ELR (cell line): ENCODE measurements at regions not wholly inside any gene's neighbourhood (a gene's known extent, or its start where the extent isn't known, plus 50 kb on each side); places are given as distances from the start of the nearest gene placed in this dataset.
"Not testable (repeated sequence)": the region's sequence is repeated elsewhere in the genome, so short reads cannot be mapped to it uniquely, and the experiment has no call there.

Experiments
- DNase-seq: peaks from one replicate; pipeline ENCODE4 v3.0.0-alpha.2; 2015; ENCODE audit warnings: low read depth

DNA sequence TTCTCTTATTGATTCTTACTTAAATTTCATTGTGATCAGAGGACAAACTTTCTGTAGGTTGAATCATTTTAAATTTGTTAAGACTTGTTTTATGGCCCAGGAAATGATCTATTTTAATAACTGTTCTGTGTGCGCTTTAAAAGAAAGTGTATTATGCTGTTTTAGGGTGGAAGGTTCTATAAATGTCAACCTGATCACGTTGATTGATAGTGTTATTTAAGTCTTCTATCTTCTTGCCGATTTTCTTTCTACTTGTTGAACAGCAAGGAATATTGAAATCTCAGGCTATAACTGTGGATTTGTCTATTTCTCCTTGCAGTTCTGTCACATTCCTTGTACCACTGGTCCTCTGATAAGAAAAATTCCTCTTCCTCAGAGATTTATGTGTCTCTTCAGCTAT, 112.7 kb downstream of the TANC2 start:
- DNase-seq, result no peak

- peak; percentile 60 for DNase-seq
These were observed 116.3 kb downstream of the TANC2 start for GRCh38 chr17:63082273-63082861.

- DNase-seq, result peak; percentile 62
These were observed 116.9 kb downstream of the TANC2 start for GRCh38 chr17:63082952-63083351.

- no peak for DNase-seq
These were observed 120.6 kb downstream of the TANC2 start for GRCh38 chr17:63086483-63087185.

GRCh38 chr17:63090358-63091114, 124.5 kb downstream of the TANC2 start:
- not testable (repeated sequence) for DNase-seq

DNA sequence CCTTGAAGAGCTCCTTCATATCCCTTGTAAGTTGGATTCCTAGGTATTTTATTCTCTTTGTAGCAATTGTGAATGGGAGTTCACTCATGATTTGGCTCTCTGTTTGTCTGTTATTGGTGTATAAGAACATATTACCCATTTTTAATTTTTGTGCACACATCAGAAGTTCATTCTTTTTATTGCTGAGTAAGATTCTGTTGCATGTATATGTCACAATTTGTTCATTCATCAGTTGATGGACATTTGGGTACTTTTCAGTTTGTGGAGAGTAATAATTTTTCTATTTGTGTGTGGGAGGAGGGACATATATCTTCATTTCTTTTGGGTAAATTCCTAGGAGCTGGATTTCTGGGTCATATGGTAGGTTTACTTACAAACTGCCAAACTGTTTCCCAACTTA, 125.9 kb downstream of the TANC2 start:
- DNase-seq, result not testable (repeated sequence)

DNA sequence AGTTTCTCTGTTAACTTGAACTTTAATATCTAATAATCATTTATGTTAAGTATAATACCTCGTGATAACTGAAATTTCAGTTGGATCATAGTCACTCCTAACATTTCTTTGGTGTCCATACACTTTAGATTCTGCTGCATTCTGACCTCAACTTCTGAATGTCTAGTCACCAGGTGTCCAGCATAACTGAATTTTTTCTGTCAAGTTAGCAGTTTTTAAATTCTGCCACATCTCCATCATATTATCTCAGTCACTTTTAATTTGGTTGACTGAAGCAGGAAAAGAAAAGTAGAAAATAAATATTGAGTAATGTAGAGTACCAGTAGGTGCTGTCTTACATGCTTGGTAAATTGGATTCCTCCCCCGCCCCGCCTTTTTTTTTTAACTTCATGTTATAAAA, 128.6 kb downstream of the TANC2 start:
- no peak for DNase-seq

GRCh38 chr17:63095459-63095858, 129.4 kb downstream of the TANC2 start:
- DNase-seq, result no peak

GRCh38 chr17:63095879-63096278, 129.8 kb downstream of the TANC2 start:
- no peak for DNase-seq

- DNase-seq, result peak; percentile 19
These were observed 130.4 kb downstream of the TANC2 start for GRCh38 chr17:63096426-63096825.

- no peak for DNase-seq
These were observed 133.4 kb downstream of the TANC2 start for GRCh38 chr17:63099425-63099824.

DNA sequence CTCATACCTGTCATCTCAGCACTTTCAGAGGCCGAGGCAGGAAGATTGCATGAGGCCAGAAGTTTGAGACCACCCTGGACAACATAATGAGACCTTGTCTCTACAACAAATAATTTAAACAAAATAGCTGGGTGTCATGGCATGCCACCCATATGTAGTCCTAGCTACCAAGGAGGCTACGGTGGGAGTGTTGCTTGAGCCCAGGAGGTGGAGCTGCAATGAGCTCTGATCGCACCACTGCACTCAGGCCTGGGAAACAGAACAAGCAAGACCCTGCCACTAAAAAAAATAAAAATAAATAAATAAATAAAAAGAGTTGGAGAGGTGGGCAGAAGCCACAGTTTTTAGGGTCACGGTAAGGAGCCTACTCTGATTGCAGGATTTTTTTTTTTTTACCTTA, 136.0 kb downstream of the TANC2 start:
- no peak for DNase-seq

DNA sequence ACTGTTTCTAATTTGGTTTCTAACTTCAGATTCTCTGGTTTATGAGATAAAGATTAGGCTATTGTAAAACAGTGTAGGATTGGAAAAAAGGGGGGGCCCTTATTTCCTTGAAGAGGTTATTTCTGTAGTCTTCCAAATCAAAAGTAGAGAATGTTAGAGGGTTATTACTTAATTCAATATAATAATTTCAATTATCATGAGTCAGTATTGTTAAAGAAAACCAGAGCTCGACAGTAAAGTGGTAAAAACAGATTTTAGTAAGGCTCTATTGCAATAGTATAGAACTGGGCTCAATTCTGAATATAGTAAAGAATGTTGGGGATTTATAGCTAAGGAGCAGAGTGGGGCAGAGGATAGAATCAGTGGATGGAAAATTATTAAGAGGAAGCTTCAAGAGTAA, 140.0 kb downstream of the TANC2 start:
- no peak for DNase-seq

DNA sequence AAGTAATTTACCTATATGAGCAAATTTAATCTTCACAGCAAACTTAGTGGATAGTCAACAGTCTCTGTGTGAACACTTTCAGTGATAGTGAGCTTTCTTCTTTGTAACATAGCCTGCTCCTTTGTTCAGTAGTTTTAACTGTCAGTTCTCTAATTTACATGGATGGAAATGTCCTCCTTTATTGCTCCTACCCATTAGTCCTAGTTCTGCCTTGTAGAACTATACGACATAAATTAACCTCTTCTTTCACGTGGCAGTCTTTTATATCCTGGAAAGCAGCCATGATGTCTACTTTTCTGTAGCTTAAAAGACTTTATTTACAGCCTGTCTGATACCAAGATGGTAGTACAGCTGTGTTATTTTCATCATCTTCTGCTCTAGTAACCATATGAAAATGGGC, 143.6 kb downstream of the TANC2 start:
- DNase-seq, result no peak

DNA sequence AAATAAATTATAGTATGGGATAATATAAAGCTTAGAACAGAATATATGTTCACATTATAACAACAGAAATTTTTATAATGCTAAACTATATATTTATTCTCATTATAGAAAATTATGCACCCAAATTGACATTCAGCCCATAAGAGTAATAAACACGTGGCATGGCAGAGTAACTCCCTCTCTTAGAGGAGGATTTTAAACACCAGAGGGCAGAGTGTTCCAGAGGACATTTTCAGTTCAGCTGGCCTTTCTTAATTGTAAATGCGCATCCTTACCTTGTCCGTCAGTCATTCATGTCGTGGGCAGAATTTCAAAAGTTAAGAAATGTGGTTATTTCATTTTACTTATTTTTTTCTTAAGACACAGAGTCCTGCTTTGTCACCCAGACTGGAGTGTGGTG, 147.1 kb downstream of the TANC2 start:
- DNase-seq, result peak; percentile 33

- peak; percentile 28 for DNase-seq
These were observed 150.2 kb downstream of the TANC2 start for GRCh38 chr17:63116228-63116627.

- DNase-seq, result peak; percentile 19
These were observed 151.2 kb downstream of the TANC2 start for GRCh38 chr17:63116967-63117830.

GRCh38 chr17:63120406-63120805, 154.4 kb downstream of the TANC2 start:
- peak; percentile 31 for DNase-seq

GRCh38 chr17:63124536-63124935, 158.5 kb downstream of the TANC2 start:
- no peak for DNase-seq

- DNase-seq, result no peak
These were observed 158.9 kb downstream of the TANC2 start for GRCh38 chr17:63124958-63125357.

- DNase-seq, result no peak
These were observed 160.0 kb downstream of the TANC2 start for GRCh38 chr17:63125987-63126386.

DNA sequence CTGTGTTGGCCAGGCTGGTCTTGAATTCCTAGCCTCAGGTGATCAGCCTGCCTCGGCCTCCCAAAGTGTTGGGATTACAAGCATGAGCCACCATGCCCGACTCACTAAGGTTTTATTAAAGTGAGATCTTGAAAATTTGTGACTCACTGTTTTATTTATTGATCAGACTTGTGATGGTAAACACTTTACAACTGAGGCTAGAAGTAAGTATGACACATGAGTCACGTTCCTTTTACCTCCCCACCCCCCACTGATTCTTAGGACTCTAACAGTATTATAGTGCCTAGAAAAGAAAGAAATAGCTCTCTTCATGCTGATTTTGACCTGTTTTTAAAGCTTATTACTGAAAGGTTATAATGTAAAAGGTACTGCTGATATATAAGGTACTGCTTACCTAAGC, 160.6 kb downstream of the TANC2 start:
- peak; percentile 60 for DNase-seq
